ENCODE measurements at regions not wholly inside any gene's neighbourhood (a gene's known extent, or its start where the extent isn't known, plus 50 kb on each side); places are given as distances from the start of the nearest gene placed in this dataset.

GRCh38 chr4:185965426-185966384, 103.3 kb upstream of the TLR3 start:
- H3K9me2 ChIP-seq (ENCODE audit: insufficient read depth, low read length), result no peaks in the 10 kb centered on the region
- H3K79me2 ChIP-seq (replicated peaks; ENCODE audit: insufficient read depth, low read length), result no peaks in the 10 kb centered on the region
- TF ChIP-seq EZH2 (IDR thresholded peaks at IDR 0.05; ENCODE audit: borderline replicate concordance, insufficient read depth, low read length, poor library complexity, severe bottlenecking) (no peak), EP300 (conservative IDR thresholded peaks at IDR 0.05; ENCODE audit: poor library complexity, severe bottlenecking) (no peak), MXI1 (conservative IDR thresholded peaks at IDR 0.05; ENCODE audit: poor library complexity, severe bottlenecking) (no peak), TAF1 (IDR thresholded peaks at IDR 0.05; ENCODE audit: low read depth) (no peak), RAD21 (conservative IDR thresholded peaks at IDR 0.05) (no peak), REST (IDR thresholded peaks at IDR 0.05; ENCODE audit: borderline replicate concordance) (no peak)
- H3K4me2 ChIP-seq (ENCODE audit: low read length), result no peak overlapping the region
- no peaks in the 10 kb centered on the region for H3F3A ChIP-seq (ENCODE audit: insufficient read depth, low read length, poor library complexity, severe bottlenecking)
- H3K27ac ChIP-seq (ENCODE audit: low read length), result no peak overlapping the region
- H3K27me3 ChIP-seq (ENCODE audit: insufficient read depth, low read depth, low read length), result no peaks in the 10 kb centered on the region
- no peaks in the 10 kb centered on the region for H3K9me3 ChIP-seq (ENCODE audit: low read length)
- no peaks in the 10 kb centered on the region for H3K36me3 ChIP-seq (ENCODE audit: insufficient read depth, low read length)
- no peaks in the 10 kb centered on the region for H4K20me1 ChIP-seq (ENCODE audit: insufficient read depth)
- no peak overlapping the region for H3K4me3 ChIP-seq (ENCODE audit: low read length)
- no peak overlapping the region for H3K9ac ChIP-seq (ENCODE audit: low read length)
- H2AFZ ChIP-seq (ENCODE audit: low read depth, low read length), result no peak overlapping the region

GRCh38 chr4:185966549-185966948, 102.4 kb upstream of the TLR3 start:
- no peak overlapping the region for H3K4me2 ChIP-seq (ENCODE audit: low read length)

More at GRCh38 chr4:185966549-185966948, 102.4 kb upstream of the TLR3 start:
- no peak overlapping the region for H3K9ac ChIP-seq (ENCODE audit: low read length)
- no peak for TF ChIP-seq RAD21 (conservative IDR thresholded peaks at IDR 0.05)
- no peak for TF ChIP-seq EP300 (conservative IDR thresholded peaks at IDR 0.05; ENCODE audit: poor library complexity, severe bottlenecking)
- TF ChIP-seq CTCF (IDR thresholded peaks at IDR 0.05; ENCODE audit: poor library complexity, severe bottlenecking), result no peak
- no peak for TF ChIP-seq SMC3 (conservative IDR thresholded peaks at IDR 0.05; ENCODE audit: poor library complexity)
- TF ChIP-seq TAF1 (IDR thresholded peaks at IDR 0.05; ENCODE audit: low read depth), result no peak
- no peak for TF ChIP-seq POLR2AphosphoS5 (IDR thresholded peaks at IDR 0.05)
- no peak for TF ChIP-seq REST (IDR thresholded peaks at IDR 0.05; ENCODE audit: borderline replicate concordance)
- no peak for TF ChIP-seq EZH2 (IDR thresholded peaks at IDR 0.05; ENCODE audit: borderline replicate concordance, insufficient read depth, low read length, poor library complexity, severe bottlenecking)
- no peak for TF ChIP-seq MXI1 (conservative IDR thresholded peaks at IDR 0.05; ENCODE audit: poor library complexity, severe bottlenecking)
- H2AFZ ChIP-seq (ENCODE audit: low read depth, low read length), result no peak overlapping the region
- no peak overlapping the region for H3K4me3 ChIP-seq (ENCODE audit: low read length)
- no peaks in the 10 kb centered on the region for H4K20me1 ChIP-seq (ENCODE audit: insufficient read depth)
- H3K79me2 ChIP-seq (replicated peaks; ENCODE audit: insufficient read depth, low read length), result no peaks in the 10 kb centered on the region
- H3K36me3 ChIP-seq (ENCODE audit: insufficient read depth, low read length), result no peaks in the 10 kb centered on the region
- no peaks in the 10 kb centered on the region for H3K9me3 ChIP-seq (ENCODE audit: low read length)
- no peaks in the 10 kb centered on the region for H3K27me3 ChIP-seq (ENCODE audit: insufficient read depth, low read depth, low read length)
- H3F3A ChIP-seq (ENCODE audit: insufficient read depth, low read length, poor library complexity, severe bottlenecking), result no peaks in the 10 kb centered on the region
- no peaks in the 10 kb centered on the region for H3K9me2 ChIP-seq (ENCODE audit: insufficient read depth, low read length)
- H3K27ac ChIP-seq (ENCODE audit: low read length), result no peak overlapping the region
